GM12878 (cell line): ENCODE measurements at regions not wholly inside any gene's neighbourhood (a gene's known extent, or its start where the extent isn't known, plus 50 kb on each side); places are given as distances from the start of the nearest gene placed in this dataset.

ENCODE experiments used
- ATAC-seq: fragments of 200-7000 bp; cut with Tn5 transposase; 3 replicates; pipeline ENCODE4 v1.9.1; 2020; ENCODE audit warnings: mild to moderate bottlenecking, moderate library complexity
- BruUV-seq: library from RNA; stranded (reverse); fragments of 400-500 nt; replicated peaks from 2 replicates; lab custom pipeline; 2021; lab: Mats Ljungman, UMichigan
- CTCF ChIA-PET: fragments of 300-600 bp; sonication (Branson Sonifier 250); formaldehyde crosslinking; extraction: SDS; loops from one replicate; lab custom pipeline; 2021; ENCODE audit warnings: inconsistent platforms; lab: Yijun Ruan, JAX
- POLR2A ChIA-PET: fragments of 350-600 bp; formaldehyde crosslinking; extraction: SDS; loops from one replicate; lab custom pipeline; 2021; ENCODE audit warnings: inconsistent platforms; lab: Charles Lee
- RAD21 ChIA-PET: fragments of 300-600 bp; sonication (Branson Sonifier 250); formaldehyde crosslinking; loops from one replicate; lab custom pipeline; 2023; ENCODE audit warnings: antibody characterized with exemption; ENCODE audit not compliant: unreplicated experiment; lab: Charles Lee
- SMC1A ChIA-PET: fragments of 300-600 bp; sonication (Branson Sonifier 250); formaldehyde crosslinking; loops from one replicate; lab custom pipeline; 2023; ENCODE audit not compliant: unreplicated experiment, uncharacterized antibody; lab: Charles Lee
- DNase-seq: peaks from one replicate; pipeline ENCODE4 v3.0.0-alpha.2; 2011; ENCODE audit warnings: low read depth, low spot score
- FAIRE-seq: peaks from 3 replicates; lab custom pipeline; 2011; peaks lifted over from hg19 to GRCh38; lab: Jason Lieb, UNC
- H2AFZ ChIP-seq: 2 replicates; pipeline ENCODE4 v1.6.0; 2011; ENCODE audit warnings: low read depth, low read length, control low read depth; ENCODE audit not compliant: control insufficient read depth
- H3K27ac ChIP-seq: 2 replicates; pipeline ENCODE4 v1.5.1; 2011; ENCODE audit warnings: control low read depth; ENCODE audit not compliant: control insufficient read depth, insufficient read depth
- H3K27me3 ChIP-seq, 2 experiments: replicated peaks in 1 of 2; 2 replicates each; pipeline versions ENCODE4 v1.6.0 to v1.6.1; 2011; ENCODE audit warnings: low read length in 1 of 2; ENCODE audit not compliant: control insufficient read depth in 2 of 2, insufficient read depth in 2 of 2
- H3K36me3 ChIP-seq, 2 experiments: 2 replicates each; pipeline ENCODE4 v1.5.1; 2011; ENCODE audit warnings: low read length in 1 of 2; ENCODE audit not compliant: control insufficient read depth in 2 of 2, insufficient read depth in 2 of 2
- H3K4me1 ChIP-seq: 2 replicates; pipeline ENCODE4 v1.6.1; 2011; ENCODE audit warnings: mild to moderate bottlenecking, low read length, moderate library complexity, mixed read lengths; ENCODE audit not compliant: control insufficient read depth, insufficient read depth
- H3K4me2 ChIP-seq: 2 replicates; pipeline ENCODE4 v1.6.0; 2011; ENCODE audit warnings: control low read depth; ENCODE audit not compliant: control insufficient read depth, insufficient read depth
- H3K4me3 ChIP-seq: fragments of 200-600 bp; sonication (generic); 2 replicates; pipeline ENCODE4 v1.5.1; 2016
- H3K79me2 ChIP-seq: 2 replicates; pipeline ENCODE4 v1.6.0; 2011; ENCODE audit warnings: low read length; ENCODE audit not compliant: control insufficient read depth, insufficient read depth
- H3K9ac ChIP-seq: 2 replicates; pipeline ENCODE4 v1.8.0; 2011; ENCODE audit warnings: low read length, control low read depth, mixed read lengths; ENCODE audit not compliant: control insufficient read depth, insufficient read depth
- H3K9me3 ChIP-seq: replicated peaks from 3 replicates; pipeline ENCODE4 v1.5.1; 2011; ENCODE audit warnings: mild to moderate bottlenecking, low read length; ENCODE audit not compliant: control insufficient read depth, insufficient read depth
- H4K20me1 ChIP-seq: 2 replicates; pipeline ENCODE4 v1.6.0; 2011; ENCODE audit not compliant: control insufficient read depth, insufficient read depth
- ASH2L ChIP-seq: fragments of 300-600, 200-600 bp; sonication (generic); IDR thresholded peaks from 2 replicates; pipeline ENCODE4 v1.6.1; 2017; ENCODE audit warnings: low read depth, mild to moderate bottlenecking, borderline replicate concordance
- BCL3 ChIP-seq: IDR thresholded peaks from 2 replicates; pipeline ENCODE4 v1.6.1; 2011; ENCODE audit warnings: borderline replicate concordance, low read depth, mild to moderate bottlenecking, moderate library complexity, low read length; ENCODE audit not compliant: insufficient read depth, poor library complexity, severe bottlenecking
- CTCF ChIP-seq, 3 experiments: IDR thresholded peaks in 2 of 3; conservative IDR thresholded peaks in 1 of 3; 2 replicates each; pipeline ENCODE4 v1.5.1; 2011; ENCODE audit warnings: low read depth in 3 of 3, low read length in 3 of 3, mild to moderate bottlenecking in 3 of 3, control low read depth in 2 of 3, moderate library complexity in 2 of 3, inconsistent platforms in 1 of 3, mixed read lengths in 1 of 3; ENCODE audit not compliant: control insufficient read depth in 2 of 3, insufficient read depth in 1 of 3; ENCODE audit errors: extremely low read depth in 1 of 3
- POU2F2 ChIP-seq: IDR thresholded peaks from 3 replicates; pipeline ENCODE4 v1.6.1; 2011; ENCODE audit warnings: low read depth, mild to moderate bottlenecking, low read length, borderline replicate concordance
- ZSCAN29 ChIP-seq: fragments of 450-650 bp; IDR thresholded peaks from 2 replicates; pipeline ENCODE4 v1.6.1; 2017; ENCODE audit warnings: mild to moderate bottlenecking, moderate library complexity
- WGBS: methylation state at CpG from one replicate; pipeline ENCODE4 v1.1.6; 2016; ENCODE audit warnings: low lambda C conversion rate; ENCODE audit not compliant: insufficient replicate concordance, insufficient coverage; ENCODE audit errors: missing lambda C conversion rate; 5-methylcytosine and 5-hydroxymethylcytosine counted together
- in situ Hi-C: fragments of 300-500 bp; cut with MboI; formaldehyde crosslinking; loops from 9 replicates; pipeline ENCODE4 v1.14.3; 2018; ENCODE audit warnings: mixed read lengths
- intact Hi-C: fragments of 100-400 bp; cut with micrococcal nuclease; formaldehyde crosslinking; loops from one replicate; pipeline ENCODE4 v1.14.2; 2022; ENCODE audit not compliant: unreplicated experiment

GRCh38 chr6:153780011-153780410 lies 259.0 kb upstream of the OPRM1 start (continued):
- TF ChIP-seq CTCF (IDR thresholded peaks at IDR 0.05 in 2 of 3, conservative IDR thresholded peaks at IDR 0.05 in 1 of 3; ENCODE audit: control insufficient read depth in 2 of 3, extremely low read depth in 1 of 3, insufficient read depth in 1 of 3, low read depth in 3 of 3, low read length in 3 of 3), result no peak
- no peak for TF ChIP-seq ZSCAN29
- TF ChIP-seq, all 136 proteins: peak for 0

- Histone ChIP-seq H3K4me3 (no peak overlapping the region), H3K27ac (no peak overlapping the region), H3K9me3 (no peaks in the 10 kb centered on the region; the same call in 2 of the 3 replicates), H3K27me3 (no peaks in the 10 kb centered on the region), H4K20me1 (no peaks in the 10 kb centered on the region), H3K36me3 (no peaks in the 10 kb centered on the region), H3K79me2 (no peaks in the 10 kb centered on the region), H2AFZ (no peak overlapping the region), H3K9ac (no peak overlapping the region), H3K4me1 (no peaks in the 10 kb centered on the region), H3K4me2 (no peak overlapping the region)
- CTCF ChIA-PET, result no interaction called here
- in situ Hi-C loops (no loop called here), intact Hi-C loops (no loop called here)
- FAIRE-seq (no peak), DNase-seq (no peak), ATAC-seq (no peak)
- no peak for TF ChIP-seq BCL3
- TF ChIP-seq POU2F2, result no peak
- no peak for TF ChIP-seq ASH2L
- WGBS, result 25% methylated on average over 2 of the region's 2 CpGs
- BruUV-seq, result no TSS peak
- RAD21 ChIA-PET, result no interaction called here
- POLR2A ChIA-PET, result no interaction called here
- SMC1A ChIA-PET, result no interaction called here
These were observed 260.8 kb upstream of the OPRM1 start for GRCh38 chr6:153778216-153778615.
